ENCODE measurements at regions not wholly inside any gene's neighbourhood (a gene's known extent, or its start where the extent isn't known, plus 50 kb on each side); places are given as distances from the start of the nearest gene placed in this dataset.

DNA sequence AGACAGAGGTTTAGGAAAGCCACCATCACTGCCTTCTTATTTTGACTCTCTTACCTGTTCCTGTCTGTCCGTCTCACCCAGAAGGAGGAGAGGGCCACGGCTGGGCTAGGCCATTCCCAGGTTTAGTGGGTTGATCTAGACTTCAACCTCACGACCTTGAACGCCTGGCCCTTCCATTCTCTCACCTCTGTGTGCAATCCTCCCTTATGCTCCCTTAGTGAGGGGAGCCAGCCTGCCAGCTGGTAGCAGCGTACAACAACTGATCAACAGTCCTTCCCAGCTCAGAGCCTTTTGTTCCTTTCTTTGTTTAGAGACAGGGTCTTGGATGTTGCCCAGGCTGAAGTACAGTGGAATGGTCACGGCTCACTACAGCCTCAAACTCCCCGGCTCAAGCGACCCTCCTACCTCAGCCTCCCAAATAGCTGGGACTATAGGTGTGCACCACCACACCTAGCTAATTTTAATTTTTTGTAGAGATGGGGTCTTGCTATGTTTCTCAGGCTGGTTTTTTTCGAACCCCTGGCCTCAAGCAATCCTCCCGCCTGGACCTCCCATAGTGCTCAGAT lies 123.9 kb downstream of the ZNF664 start:
- DNase-seq, result no peak

DNA sequence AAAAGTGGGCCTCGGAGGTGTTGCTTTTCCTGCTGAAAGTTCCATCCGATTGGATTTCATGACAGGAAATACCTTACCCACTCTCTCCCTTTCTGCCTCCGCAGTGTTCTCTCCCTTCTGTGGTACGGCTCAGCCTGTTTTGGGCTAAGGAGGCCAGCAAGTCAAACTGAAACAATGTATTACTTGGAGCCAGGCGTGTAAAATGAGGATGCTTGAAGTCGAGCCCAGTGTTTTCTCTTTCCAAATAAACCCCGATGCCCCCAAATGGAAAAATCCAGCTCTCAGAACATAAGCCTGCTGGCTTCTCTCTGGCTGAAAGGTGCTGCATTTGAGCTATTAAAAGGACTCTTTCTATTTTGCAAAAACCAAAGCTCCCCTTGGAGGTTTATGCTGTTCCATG lies 124.7 kb downstream of the ZNF664 start:
- DNase-seq, result no peak

DNA sequence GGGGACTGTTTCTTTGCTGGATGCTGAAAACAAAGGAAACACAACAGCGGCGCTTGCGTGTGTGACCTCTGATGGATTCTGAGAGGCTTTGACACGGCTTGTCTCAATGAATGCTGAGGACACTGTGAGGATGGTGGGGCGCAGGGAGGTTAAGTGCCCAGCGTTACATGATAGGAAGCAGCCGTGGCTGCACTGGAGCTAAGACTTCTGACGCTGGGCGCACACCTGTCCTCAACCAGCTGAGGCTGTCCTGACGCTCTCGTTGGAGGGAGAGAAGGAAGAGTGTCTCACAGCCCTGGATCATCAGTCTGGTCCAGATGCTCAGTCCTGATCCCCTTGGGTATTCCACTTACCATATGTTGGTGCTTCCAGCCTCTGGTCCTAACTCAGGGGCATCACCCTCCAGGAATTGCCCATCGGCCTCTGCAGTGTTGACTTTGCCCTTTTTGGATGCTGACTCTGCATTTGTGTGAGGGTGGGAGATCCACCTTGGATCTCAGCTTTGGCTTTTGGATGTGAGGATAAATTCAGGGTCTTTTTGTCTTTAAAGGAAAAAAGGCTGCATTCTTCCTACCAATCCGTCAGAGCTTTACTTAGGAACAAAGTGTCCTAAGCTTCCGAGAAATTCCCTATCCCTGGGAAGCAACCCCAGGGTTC lies 125.2 kb downstream of the ZNF664 start:
- DNase-seq, result no peak

DNA sequence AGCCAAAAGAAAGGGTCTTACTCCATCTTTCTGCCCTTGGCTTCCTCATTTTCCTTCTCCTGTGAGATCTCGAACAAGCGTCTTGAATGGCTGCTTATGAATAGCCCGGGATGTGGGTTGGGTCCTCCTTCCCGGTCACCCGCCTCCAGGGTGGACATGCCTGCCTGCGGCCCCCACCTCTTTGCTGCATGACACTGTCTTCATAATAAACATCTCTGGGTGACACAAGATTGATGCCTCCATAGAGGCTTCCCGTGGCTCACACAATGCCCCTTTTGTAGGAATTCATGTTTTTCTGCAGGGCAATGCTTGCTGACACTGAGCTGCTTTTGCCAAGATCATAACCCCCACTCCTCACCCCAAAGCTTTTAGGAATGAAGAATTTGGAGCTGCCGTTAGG lies 125.9 kb downstream of the ZNF664 start:
- no peak for DNase-seq

DNA sequence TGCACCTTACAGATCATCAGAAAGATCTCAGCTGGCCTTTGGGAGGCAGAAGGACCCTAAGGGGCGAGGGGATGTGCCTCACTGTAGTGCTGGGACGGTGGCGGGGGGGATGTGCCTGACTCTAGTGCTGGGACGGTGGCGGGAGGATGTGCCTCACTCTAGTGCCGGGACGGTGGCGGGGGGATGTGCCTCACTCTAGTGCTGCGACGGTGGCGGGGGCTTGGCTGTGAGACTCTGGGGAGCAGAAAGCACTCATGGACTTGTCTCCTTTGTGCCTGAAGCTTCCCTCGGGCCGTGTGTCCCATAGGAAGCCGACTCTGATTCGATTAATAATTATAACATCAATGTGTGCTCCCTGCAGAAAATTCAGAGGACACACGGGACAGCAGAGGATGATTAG lies 126.6 kb downstream of the ZNF664 start:
- DNase-seq, result no peak

DNA sequence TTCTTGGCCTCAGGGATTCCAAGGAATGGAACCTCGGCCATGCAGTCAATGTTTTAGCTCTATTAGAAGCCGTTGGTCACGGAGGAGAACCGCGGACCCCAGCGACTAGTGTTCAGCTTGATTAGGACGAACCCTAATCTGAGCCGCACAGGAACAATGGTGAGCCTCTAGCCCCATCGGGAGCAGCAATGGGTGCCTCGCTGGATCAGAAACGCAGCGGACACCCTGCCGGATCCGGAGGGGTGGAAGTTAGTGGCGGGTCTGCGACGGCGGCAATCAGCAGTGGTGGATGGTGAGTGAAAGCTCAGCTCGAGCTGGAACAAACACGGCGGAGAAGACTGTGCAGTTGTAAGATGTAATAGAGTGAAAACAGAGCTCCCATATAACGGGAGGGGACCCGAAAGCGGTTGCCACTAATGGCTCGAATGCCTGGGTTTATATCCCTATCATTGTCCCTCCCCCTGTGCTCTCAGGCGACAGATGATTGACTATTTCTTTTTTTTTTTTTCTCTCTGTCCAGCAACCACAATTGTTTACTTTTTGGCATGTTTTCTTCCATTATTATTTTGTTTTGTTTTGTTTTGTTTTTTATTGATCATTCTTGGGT lies 127.7 kb downstream of the ZNF664 start:
- DNase-seq, result no peak

DNA sequence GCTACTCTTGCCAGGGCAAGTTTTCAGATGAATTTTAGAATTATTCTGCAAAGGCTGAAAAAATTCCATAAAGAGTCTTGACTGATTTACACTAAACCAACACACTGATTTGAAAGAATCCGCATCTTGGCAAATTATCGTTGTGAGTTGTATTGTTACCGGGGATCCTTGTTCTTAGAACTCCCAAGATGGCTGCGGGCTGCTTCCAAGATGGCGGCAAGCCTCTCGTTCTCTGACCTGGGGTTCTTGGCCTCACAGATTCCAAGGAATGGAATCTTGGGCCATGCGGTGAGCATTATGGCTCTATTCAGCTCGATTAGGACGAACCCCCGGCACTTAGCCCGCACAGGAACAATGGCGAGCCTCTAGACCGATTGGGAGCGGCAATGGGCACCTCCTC lies 132.5 kb downstream of the ZNF664 start:
- DNase-seq, result no peak

DNA sequence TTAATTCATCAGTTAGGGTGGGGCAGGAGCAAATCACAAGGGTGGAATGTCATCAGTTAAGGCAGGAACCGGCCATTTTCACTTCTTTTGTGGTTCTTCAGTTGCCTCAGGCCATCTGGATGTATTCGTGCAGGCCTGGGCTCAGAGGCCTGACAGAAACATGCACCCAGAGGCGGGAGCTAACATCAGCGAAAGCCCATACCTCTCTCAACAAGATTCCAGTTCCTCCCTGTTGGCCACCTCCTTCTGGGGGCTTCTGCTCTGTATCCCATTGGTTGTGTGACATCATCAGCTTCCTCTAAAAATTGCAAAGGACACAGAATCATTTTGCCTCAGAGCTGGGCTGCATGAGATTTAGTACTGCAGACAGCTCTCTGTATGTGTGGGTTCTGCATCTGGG lies 134.3 kb downstream of the ZNF664 start:
- DNase-seq, result no peak

DNA sequence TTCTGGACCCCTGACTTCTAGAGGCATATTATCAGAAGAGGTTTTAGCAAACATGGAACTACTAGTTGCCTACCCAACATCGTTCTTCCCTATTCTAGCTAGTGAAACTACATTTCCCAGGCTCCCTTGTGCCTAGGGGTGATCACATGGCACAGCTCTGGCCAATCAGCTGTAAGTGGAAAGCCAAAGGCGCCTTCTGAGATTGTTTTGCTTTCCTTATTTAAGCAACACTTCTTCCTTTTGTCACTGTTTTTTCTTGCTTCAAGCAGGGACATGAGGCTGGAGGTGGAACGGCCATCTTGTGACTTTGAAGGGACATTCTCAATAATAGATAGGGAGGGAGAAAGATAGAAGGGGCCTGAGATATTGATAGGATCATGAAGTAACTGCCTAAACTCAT lies 136.7 kb downstream of the ZNF664 start:
- DNase-seq, result peak in 1 of 2 experiments; percentile 8

DNA sequence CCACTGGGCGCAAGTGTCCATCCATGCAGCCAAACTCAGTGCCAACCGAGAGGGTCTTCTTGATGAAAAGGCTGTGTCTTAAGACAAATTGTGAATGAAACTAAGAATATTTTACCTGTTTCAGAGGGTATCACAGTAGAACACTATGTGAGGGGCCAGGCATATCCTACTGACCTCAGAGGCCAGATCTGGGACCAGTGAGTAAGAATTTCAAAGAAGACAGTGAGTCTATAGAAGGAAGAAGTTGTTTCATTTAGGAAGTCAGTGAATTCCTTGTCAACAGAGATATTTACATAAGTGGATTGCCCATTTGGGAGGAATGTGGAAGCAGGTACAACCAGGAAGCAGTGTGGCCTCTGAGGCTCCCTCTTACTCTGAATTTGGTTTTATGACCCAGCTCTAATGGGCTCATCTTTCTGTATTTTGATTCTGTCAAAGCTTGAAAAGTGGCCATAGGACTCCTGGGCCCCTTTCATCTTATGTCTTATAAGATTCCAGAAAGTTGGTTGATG lies 137.4 kb downstream of the ZNF664 start:
- DNase-seq, result no peak

DNA sequence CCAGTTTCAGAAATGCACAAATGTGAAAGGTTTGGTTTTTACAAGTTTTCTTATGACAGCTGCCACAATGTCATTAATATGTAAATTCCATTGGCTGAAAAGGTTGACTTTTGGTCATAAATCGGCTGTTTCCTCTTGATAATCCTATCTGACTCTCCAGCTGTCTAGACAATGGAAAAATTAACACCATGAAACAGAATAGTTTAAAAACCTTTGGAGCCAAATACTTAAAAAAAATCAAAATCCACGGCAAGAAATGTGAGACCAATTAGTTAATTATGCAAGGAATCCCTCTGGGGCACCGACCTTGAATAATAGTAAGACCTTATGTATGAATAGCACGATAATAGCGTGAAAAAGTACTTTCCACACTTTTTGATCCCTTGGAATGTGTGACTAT lies 138.0 kb downstream of the ZNF664 start:
- DNase-seq, result no peak

DNA sequence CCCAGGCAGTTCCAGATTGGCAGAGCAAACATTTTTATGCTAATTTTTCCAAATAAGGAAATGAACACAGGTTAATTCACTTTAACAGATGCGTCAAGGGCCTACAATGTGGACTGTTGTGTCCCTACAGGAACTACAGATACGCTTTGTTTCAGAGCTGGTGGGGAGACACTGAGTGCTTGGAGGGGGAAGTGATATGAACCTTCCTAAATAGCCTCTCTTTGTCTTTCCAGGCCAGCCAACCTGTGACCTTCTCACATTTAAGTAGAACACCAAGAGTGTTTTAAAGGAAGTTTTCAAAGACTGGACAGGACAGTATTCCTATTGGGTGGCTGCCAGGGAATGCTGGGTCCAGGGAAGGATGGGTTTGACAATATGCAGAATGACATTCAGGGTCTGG lies 141.3 kb downstream of the ZNF664 start:
- DNase-seq, result no peak

DNA sequence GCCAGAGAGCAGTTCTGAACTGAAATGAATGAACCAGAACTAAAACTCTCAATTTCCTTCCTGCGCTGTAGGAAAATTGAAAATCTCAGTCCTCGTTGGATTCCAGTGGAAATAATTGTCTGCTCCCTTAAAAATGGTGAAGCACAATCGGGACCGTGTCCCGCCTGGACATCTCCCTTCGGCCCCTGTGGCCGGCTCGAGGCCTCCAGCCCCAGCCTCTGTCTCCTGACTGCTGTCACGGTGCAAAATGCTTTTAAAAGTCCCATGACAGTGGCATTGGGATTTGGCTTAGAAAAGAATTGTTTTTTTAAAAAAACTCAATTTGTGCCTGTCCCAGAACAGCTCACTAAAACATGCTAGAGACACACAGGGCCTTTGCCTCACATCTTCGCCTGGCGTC lies 142.5 kb downstream of the ZNF664 start:
- DNase-seq, result no peak

DNA sequence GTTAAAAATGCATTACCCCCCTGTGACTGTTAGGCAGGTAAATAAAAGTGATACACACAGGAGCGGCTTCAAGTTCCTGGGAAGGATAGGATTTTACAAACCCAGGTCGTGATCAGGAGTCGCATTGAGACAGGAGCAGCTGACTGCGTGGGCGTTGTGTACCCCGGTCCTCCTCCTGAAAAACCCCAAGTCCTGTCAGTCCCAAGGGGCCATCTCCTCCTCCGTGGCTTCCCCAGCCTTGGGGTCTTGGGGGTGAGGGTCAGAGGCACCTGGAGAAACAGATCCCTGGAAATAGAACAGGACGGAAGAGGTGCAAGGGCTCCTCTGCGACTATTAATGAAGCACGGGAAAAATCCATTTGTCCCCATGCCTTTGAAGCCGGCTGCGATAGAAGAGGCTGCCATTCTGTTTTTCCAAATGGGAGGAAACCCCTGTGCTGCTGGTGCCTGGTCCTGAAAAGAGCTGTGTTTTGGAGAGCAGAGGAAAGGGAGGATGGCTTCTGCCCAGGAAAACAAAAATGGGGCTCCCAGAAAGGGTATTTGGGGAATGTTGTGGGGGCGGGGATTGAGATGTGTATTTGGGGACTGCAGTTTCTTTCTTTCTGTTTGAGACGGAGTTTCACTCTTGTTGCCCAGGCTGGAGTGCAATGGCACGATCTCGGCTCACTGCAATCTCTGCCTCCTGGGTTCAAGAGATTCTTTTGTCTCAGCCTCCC lies 143.1 kb downstream of the ZNF664 start:
- no peak for DNase-seq

DNA sequence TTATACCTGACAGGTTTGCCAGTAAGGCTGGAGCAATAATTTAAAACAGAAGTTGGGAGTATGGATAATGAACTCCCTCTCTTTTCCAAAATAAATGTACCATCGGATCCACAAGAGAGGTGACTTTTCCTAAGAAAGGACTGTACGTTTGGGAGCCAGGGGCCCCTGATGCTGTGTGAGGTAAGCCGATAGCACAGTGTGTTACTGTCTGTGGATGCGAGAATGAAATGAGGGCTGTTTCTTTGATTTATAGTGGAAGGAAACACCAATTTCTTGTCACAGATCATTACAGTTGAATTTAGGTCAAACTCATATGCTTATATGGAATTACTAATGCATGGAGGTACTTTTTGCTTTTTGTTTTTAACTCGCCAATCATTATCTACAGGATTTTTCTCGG lies 147.7 kb downstream of the ZNF664 start:
- no peak for DNase-seq

DNA sequence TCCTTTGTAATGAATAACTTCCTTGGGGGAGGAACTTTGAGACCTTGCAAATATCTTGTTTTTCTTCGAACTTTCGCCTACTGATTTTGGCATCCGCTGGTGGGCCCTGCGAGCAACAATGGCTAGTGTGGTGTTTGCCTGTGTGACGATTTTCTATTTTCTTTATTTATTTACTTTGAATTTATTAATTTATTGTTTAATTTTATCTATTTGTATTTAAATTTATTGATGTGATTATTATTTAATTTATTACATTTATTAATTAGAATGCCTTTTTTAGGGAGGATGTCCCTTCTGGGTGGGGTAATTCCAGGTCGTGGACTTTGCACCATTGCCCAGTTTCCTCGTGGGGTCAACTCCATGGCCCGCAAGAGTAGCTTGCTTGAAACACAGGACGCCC lies 149.7 kb downstream of the ZNF664 start:
- DNase-seq, result no peak

DNA sequence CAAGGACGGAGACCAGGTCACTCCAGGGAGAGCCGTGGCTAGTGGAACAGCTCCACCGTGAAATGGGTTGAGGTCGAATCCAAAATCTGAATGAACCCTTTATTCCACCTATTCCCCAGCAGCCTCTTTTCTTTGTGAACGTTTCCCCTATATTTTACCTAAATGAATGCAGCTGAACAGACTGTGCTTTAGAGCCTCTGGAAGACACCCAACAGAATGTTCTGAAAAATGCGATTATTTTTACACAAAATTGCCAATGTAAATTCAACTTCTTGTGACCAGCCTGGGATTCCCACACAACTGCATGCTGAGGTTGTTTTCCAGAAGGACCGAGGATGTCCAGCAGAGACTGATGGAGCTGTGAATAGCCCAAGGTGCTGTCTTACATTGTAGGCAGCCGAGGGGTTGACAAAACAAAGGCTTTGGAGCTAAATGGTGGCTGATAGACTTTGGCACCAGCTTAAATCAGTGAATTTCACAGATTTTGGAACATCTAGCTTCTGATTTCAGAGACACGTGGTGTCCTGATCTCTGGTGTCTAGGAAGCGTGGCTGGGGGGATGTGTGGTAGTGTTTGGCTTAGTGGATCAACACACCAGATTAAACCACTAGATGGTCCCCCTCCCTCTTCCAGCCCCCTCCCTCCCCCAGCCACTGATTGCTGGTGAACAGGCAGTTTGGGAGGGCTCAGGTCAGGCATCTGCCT lies 150.4 kb downstream of the ZNF664 start:
- DNase-seq, result no peak

DNA sequence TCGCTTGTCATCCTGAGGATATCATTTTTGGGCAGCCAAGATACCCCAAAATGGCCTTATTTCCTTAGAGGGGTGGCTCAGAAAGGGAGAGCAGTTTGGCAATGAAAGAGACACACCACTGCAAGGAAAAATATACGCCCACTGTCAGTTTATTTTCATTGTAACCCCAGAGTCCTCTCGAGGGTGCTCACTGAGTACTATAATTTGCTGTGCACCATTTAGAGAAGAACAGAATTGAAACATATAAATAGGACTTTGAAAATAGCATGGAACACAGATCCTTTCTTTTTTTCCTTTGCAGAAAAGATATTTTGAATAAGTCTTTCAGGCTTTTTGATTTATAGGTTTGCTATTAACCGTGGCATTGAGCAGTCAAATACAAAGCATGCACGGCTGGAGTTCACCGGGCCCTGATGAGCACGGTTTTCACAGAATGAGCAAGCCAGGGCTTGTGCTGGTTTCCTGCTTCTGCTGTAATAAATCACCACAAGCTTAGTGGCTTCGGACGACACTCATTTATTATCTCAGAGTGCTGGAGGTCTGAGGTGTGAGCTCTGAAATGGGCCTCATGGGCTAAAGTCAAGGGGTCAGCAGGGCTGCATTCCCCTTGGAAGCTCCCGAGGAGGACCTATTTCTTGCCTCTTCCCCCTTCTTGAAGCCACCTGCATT lies 152.3 kb downstream of the ZNF664 start:
- DNase-seq, result no peak

DNA sequence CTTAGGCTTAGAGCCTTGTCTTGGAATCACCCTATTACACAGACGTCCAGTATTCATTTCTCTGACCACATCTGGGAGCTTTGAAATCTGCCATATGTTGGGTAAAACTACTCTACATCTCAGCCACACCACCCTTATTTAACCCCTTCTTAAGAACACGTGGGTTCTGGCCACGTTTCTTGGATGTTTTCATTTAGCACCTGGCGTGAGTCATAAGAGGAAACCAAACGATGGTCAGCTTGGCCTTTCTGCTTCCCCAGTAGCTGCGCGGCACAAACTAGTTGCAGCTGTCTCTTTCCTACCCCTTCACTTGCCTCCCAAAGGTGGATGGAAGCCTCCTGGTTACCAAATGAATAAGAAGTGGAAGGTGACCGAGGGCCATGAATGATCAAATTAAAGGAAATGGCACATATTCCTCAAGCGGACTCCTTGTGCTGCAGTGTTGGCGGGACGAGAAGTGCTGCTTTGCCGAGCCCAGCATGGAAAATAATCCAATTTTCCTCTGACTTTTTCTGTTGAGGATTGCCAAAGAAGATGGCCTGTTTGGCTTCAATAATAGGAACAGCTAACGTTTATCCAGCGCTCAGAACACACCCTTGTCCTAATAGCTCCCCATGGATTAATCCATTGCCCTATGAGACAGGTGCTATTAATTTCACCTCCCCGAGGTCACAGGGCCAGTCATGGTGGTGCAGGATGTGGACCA lies 154.1 kb downstream of the ZNF664 start:
- no peak for DNase-seq

DNA sequence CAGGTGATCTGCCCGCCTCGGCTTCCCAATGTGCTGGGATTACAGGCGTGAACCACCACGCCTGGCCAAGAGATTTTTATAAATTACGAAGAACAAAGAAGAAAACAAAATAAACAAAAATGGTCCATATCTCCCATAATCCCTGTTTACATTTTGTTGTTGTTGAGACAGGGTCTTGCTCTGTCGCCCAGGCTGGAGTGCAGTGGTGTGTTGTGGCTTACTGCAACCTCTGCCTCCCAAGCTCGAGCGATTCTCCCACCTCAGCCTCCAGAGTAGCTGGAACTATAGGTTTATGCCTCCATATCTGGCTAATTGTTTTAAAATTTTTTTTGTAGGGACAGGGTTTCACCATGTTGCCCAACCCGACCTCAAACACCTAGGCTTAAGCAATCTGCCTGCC lies 156.1 kb downstream of the ZNF664 start:
- DNase-seq, result no peak

DNA sequence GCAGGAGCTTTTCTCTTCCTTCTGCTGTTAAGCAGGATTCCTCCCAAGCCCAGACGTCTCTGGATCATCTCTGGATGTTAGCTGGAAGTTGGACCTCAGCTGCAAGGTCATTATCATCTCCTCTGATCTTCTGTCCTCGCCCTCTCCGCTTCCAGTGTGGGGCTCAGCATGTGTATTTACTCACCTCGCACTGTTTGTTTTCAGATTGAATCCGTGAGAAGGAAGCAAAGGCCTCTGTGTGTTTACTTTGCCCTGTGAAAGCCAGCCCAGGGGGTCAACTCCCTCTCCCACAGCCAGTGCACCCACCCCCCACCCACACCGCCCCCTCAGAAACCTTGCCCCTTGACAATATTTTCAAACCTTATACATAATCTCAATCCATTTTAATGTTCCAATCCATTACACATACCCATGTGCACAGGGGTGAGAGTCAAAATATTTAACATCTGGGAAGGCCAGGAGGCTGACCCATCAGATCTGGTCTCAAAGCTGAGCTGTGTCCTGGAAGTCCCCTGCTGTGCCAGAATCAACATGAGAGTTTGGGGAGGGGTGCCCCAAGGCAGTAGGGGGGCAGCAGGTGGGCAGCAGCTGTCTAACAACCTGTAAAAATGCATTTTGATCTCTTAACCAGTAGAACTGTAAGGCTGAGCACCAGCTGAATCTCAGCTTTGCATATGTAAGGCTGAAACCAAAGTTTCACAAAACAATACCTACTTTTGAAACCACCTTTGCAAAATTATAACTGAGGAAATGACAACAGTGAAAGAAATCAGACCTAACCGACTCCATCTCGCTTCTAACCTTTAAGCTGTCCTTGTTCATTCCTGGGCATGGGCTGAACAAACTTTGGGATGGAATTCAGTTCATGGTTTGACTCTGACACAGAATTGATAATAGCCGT lies 157.9 kb downstream of the ZNF664 start:
- no peak for DNase-seq
